HS-5 (cell line): ENCODE measurements at regions not wholly inside any gene's neighbourhood (a gene's known extent, or its start where the extent isn't known, plus 50 kb on each side); places are given as distances from the start of the nearest gene placed in this dataset.
"Not testable (repeated sequence)": the region's sequence is repeated elsewhere in the genome, so short reads cannot be mapped to it uniquely, and the experiment has no call there.

Experiments used
- DNase-seq: peaks from one replicate; pipeline ENCODE4 v3.0.0-alpha.2; 2012; ENCODE audit warnings: low read depth

- DNase-seq, result not testable (repeated sequence)
Observed at GRCh38 chr15:20003471-20003870, 538.1 kb downstream of the GOLGA6L6 start.

DNA sequence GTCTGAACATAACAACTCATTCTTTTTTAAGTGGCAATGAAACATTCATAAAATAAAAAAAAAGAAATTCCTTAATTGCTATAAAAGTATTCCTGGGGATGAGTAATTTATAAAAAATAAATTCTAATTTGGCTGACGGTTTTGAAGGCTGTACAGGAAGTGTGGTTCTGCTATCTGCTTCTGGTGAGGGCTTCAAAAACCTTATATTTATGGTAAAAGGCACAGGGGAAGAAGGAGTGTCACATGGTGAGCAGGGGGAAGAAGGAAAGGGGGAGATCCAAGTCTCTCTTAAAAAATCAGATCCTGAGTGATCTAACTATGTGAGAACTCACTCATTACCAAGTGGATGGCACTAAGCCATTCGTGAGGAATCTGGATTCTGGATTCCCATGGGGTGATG is 539.0 kb downstream of the GOLGA6L6 start:
- DNase-seq, result not testable (repeated sequence)

- DNase-seq, result not testable (repeated sequence)
Observed at GRCh38 chr15:19996574-19997194, 544.9 kb downstream of the GOLGA6L6 start.

GRCh38 chr15:19995296-19995695 is 546.3 kb downstream of the GOLGA6L6 start:
- DNase-seq, result not testable (repeated sequence)

DNA sequence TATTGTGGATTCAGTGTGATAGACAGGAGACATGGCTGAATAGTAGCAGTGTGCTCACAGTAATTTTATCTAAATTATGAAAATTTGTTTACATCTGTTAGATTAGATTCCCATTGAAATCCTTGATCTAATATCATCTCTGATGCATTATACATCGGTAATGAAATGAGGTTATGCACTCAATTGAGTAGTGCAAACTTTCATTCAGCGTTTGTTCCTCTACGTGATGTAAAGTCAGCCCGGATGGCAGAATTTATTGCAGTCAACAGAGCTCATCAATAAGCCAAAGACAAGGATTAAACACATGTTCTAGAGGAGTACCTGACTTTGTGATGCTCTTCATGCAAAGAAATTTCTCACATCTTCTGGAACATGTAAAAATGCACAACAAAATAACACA is 549.2 kb downstream of the GOLGA6L6 start:
- no peak for DNase-seq

- DNase-seq, result no peak
Observed at GRCh38 chr15:19988094-19988660, 553.4 kb downstream of the GOLGA6L6 start.

DNA sequence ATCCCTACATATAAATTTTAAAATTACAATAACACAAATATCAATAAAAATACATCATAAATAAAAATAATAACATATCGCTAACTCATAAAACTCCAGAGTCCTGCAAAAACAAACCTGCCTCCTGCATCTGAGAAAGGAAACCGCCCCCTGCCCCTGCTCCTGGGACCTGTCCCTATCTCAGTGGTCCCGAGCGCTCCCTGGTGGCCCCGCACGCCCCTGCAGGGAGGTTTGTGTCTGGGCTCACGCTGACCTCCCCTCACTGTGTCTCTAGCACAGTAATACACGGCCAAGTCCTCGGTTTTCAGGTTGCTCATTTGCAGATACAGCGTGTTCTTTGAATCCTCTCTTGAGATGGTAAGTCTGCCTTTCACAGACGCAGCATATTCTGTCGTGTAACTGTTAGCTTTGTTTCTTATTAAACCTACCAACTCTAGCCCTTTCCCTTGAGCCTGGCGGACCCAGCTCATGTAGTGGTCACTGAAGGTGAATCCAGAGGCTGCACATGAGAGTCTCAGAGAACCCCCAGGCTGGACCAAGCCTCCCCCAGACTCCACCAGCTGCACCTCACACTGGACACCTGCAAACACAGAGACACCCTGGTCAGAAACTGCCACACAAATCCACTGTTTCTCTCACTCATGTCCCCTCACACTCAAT is 554.1 kb downstream of the GOLGA6L6 start:
- no peak for DNase-seq

DNA sequence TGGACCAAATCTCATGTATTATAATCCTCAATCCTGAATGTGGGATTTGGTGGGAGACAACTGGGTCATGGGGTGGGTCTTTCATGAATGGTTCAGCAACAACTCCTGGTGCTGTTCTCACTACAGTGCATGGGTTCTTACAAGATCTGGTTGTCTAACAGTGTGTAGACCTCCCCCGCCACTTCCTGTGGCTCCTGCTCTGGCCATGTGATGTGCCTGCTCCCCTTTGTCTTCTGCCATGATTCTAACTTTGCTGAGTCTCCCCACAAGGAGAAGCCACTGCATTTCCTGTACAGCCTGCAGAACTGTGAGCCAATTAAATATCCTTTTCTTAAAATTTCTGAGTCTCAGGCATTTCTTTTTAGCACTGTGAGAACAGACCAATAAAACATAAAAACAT is 557.5 kb downstream of the GOLGA6L6 start:
- DNase-seq, result no peak

GRCh38 chr15:19974998-19975397 is 566.6 kb downstream of the GOLGA6L6 start:
- DNase-seq, result no peak

- DNase-seq, result no peak
Observed at GRCh38 chr15:19973718-19974117, 567.9 kb downstream of the GOLGA6L6 start.

GRCh38 chr15:19972582-19972981 is 569.0 kb downstream of the GOLGA6L6 start:
- not testable (repeated sequence) for DNase-seq

- not testable (repeated sequence) for DNase-seq
Observed at GRCh38 chr15:19965574-19965973, 576.0 kb downstream of the GOLGA6L6 start.

DNA sequence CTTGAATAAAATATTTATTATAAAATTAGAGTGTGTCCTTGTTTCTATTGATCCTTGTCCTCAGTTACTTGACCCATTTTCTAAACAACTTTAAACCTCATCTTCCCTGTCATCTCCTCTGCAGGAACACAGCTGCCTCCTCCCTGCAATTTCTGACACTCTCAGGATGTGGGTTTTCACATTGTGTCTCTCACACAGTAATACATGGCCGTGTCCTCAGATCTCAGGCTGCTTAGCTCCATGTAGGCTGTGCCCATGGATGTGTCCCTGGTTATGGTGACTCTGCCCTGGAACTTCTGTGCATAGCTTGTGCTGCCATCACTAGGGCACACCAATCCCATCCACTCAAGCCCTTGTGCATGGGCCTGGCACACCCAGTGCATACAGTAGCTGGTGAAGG is 577.1 kb downstream of the GOLGA6L6 start:
- not testable (repeated sequence) for DNase-seq

- no peak for DNase-seq
Observed at GRCh38 chr15:19956124-19956796, 585.3 kb downstream of the GOLGA6L6 start.

DNA sequence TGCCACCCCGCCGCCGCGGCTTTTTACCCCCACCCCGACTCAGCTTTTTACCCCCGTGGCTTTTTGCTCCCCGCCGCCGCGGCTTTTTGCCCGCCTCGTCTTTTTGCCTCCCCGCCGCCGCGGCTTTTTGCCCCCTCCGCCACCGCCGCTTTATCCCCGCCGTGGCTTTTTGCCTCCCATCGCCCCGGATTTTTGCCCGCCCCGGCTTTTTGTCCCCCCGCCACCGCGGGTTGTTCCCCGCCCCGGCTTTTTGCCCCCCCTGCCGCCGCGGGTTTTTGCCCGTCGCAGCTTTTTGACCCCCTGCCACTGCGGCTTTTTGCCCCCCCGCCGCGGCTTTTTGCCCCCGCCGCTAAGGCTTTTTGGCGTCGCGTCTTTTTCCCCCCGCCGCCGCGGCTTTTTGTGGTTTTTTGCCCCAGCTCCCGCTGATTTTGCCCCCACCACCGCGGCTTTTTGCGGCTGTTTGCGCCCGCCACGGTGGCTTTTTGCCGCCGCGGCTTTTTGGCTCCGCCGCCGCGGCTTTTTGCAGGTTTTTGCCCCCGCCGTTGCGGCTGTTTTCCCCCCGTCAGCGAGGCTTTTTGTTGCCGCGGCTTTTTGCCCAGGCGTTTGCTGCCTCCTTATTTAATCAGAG is 597.2 kb downstream of the GOLGA6L6 start:
- no peak for DNase-seq

- DNase-seq, result no peak
Observed at GRCh38 chr15:19943515-19943914, 598.1 kb downstream of the GOLGA6L6 start.

DNA sequence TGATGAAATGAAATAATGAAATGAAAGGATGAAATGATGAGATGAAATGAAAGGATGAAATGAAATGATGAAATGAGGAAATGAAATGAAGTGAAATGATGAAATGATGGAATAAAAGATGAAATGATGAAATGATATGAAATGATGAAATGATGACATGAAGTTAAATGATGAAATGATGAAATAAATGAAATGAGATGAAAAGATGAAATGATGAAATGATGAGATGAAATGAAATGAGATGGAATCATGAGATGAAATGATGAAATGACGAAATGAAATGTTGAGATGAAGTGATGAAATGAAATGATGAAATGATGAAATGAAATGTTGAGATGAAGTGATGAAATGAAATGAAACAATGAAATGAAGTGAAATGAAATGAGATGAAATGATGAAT is 638.3 kb downstream of the GOLGA6L6 start:
- not testable (repeated sequence) for DNase-seq

GRCh38 chr15:19902388-19902787 is 639.2 kb downstream of the GOLGA6L6 start:
- not testable (repeated sequence) for DNase-seq

DNA sequence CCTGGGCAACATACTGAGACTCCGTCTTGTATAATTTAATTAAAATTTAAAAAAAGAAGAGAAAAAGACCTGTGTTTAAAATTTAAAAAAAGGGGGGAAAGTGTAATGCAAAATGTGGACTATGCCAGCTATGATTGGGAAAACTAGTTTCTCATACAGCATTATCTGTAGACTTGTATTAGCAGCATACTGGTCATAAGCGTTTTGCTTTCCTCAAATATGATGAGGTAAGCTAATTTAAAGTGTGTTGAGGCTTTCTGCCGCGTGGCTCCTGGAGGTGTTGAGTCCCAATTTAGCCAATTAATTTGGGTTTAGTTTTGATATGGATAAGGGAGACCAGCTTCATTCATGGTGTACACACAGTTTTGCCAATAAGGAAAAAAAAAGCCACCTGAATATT is 640.2 kb downstream of the GOLGA6L6 start:
- not testable (repeated sequence) for DNase-seq

DNA sequence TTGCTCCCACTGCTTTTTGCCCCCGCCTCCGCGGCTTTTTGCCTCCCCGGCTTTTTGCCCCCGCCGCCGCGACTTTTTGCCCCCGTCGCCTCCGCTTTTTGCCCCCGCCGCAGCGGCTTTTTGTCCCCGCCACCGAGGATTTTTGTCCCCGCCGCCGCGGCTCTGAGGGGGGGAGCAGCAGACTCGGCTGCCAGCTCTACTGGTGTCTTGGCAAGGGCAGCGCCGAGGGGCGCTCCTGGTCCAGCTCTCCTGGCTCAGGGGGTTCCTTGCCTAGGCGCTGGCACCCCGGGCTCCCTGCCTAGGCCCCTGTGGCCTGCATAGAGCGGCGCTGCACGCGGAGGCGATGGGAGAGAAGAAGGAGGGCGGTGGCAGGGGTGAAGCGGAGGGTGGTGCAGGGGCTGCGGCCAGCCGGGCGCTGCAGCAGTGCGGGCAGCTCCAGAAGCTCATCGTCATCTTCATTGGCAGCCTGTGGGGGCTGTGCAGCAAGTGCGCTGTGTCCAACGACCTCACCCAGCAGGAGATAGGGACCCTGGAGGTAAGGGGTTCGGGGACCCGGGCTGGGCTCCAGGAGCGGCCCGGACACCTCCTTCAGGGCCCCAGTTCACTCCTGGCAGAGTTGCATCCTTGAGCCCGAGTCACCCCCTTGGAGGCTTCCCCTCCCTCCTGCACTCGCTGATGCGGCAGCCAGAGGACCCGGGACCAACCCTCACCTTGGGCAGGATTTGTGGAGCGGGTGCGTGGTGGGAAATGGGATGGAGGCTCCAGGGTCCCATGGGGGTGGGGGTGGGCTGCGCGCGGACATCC is 642.4 kb downstream of the GOLGA6L6 start:
- DNase-seq, result no peak

DNA sequence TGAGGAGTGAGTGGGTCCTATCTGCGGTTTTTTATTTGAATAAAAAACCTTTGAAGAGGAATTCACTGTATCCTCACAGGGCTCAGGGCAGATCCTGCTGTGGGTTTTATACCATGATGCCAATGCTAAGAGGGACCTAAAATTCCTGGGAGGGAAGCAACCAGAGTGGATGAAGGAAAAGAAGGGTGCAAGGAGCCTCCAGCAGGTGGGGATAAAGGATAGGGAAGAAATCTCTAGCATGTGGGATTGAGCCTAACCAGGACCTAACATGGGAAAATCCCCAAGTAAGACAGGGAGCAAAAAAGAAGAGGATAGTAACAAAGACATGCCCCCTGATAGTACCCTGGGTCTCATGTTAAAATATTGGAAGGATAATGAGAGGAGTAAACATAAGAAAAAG is 652.8 kb downstream of the GOLGA6L6 start:
- DNase-seq, result not testable (repeated sequence)

DNA sequence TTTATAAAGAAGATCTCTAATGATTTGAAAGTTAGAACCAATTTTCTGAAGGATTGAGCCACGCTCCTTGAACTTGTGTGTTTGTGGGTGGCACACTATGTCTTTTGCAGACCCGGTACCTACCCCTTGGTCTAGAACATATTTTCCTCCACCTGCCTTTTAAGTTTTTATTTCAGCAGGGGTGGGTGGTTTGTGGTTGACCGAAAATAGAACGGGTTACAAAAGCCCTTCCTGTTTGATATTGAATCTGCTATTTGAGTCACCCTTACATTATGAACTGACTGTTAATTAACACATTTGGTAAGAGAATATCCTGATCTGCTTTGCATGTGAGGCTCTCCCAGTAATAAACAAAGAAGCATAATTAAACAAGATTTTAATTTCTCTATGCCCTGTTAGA is 697.5 kb downstream of the GOLGA6L6 start:
- not testable (repeated sequence) for DNase-seq
